K562 (cell line): ENCODE measurements at regions not wholly inside any gene's neighbourhood (a gene's known extent, or its start where the extent isn't known, plus 50 kb on each side); places are given as distances from the start of the nearest gene placed in this dataset.

Experiments used
- POLR2AphosphoS2 ChIP-seq: IDR thresholded peaks from 2 replicates; pipeline ENCODE4 v1.6.1; 2012; ENCODE audit warnings: low read length, improper control_type of control experiment
- RFX5 ChIP-seq: IDR thresholded peaks from 2 replicates; pipeline ENCODE4 v1.6.1; 2011; ENCODE audit warnings: low read depth, mild to moderate bottlenecking, improper control_type of control experiment, low read length
- SMARCE1 ChIP-seq: fragments of 450-650 bp; IDR thresholded peaks from 2 replicates; pipeline ENCODE4 v1.7.1; 2016; ENCODE audit warnings: mild to moderate bottlenecking
- ZNF274 ChIP-seq: IDR thresholded peaks from 2 replicates; pipeline ENCODE4 v1.6.1; 2011; ENCODE audit warnings: low read depth, mild to moderate bottlenecking, low read length, moderate library complexity, borderline replicate concordance
- ZNF589 ChIP-seq: fragments of 200-800 bp; sonication (Bioruptor generic); IDR thresholded peaks from 2 replicates; pipeline ENCODE4 v1.6.1; 2016; ENCODE audit warnings: low read depth, missing genetic modification characterization, missing compliant biosample characterization
- TF ChIP-seq, protein P1 (sequence below): fragments of 250-450 bp; sonication (Bioruptor Pico); IDR thresholded peaks from 2 replicates; pipeline ENCODE4 v1.5.0; 2020; ENCODE audit warnings: mild to moderate bottlenecking, borderline replicate concordance
- TF ChIP-seq, protein P2 (sequence below), 3 experiments: IDR thresholded peaks in 2 of 3; conservative IDR thresholded peaks in 1 of 3; 2 replicates each; pipeline ENCODE4 v1.5.1; 2011 to 2012; ENCODE audit warnings: low read length in 3 of 3, mild to moderate bottlenecking in 3 of 3, control low read depth in 2 of 3, improper control_type of control experiment in 1 of 3, inconsistent platforms in 1 of 3, low read depth in 1 of 3, mixed read lengths in 1 of 3, moderate library complexity in 1 of 3; ENCODE audit not compliant: insufficient read depth in 2 of 3

DNA sequence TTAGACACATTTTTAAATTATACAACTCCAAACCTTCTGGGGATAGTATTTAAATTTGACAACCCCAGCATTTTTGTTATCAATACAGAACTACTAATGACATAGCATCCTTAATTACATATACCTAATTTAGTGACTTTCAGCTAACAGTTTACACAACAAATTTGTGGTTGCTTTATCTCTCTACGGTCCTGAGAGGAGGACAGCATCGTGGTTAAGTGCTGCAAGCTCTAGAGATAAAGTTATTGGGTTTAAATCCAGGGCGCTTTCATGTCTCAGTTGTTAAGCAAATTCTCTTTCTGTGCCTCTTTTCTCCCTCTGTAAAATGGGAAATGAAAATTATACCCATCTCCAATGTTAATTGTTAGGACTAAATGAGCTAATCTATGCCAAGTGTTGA, 129.3 kb downstream of the METTL4 start:
- TF ChIP-seq, protein P1, sequence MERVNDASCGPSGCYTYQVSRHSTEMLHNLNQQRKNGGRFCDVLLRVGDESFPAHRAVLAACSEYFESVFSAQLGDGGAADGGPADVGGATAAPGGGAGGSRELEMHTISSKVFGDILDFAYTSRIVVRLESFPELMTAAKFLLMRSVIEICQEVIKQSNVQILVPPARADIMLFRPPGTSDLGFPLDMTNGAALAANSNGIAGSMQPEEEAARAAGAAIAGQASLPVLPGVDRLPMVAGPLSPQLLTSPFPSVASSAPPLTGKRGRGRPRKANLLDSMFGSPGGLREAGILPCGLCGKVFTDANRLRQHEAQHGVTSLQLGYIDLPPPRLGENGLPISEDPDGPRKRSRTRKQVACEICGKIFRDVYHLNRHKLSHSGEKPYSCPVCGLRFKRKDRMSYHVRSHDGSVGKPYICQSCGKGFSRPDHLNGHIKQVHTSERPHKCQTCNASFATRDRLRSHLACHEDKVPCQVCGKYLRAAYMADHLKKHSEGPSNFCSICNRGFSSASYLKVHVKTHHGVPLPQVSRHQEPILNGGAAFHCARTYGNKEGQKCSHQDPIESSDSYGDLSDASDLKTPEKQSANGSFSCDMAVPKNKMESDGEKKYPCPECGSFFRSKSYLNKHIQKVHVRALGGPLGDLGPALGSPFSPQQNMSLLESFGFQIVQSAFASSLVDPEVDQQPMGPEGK (CRISPR knock-in tag), result no peak
- no peak for TF ChIP-seq POLR2AphosphoS2
- no peak for TF ChIP-seq ZNF589 (CRISPR knock-in tag)
- TF ChIP-seq, protein P2, sequence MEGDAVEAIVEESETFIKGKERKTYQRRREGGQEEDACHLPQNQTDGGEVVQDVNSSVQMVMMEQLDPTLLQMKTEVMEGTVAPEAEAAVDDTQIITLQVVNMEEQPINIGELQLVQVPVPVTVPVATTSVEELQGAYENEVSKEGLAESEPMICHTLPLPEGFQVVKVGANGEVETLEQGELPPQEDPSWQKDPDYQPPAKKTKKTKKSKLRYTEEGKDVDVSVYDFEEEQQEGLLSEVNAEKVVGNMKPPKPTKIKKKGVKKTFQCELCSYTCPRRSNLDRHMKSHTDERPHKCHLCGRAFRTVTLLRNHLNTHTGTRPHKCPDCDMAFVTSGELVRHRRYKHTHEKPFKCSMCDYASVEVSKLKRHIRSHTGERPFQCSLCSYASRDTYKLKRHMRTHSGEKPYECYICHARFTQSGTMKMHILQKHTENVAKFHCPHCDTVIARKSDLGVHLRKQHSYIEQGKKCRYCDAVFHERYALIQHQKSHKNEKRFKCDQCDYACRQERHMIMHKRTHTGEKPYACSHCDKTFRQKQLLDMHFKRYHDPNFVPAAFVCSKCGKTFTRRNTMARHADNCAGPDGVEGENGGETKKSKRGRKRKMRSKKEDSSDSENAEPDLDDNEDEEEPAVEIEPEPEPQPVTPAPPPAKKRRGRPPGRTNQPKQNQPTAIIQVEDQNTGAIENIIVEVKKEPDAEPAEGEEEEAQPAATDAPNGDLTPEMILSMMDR (IDR thresholded peaks at IDR 0.05 in 2 of 3, conservative IDR thresholded peaks at IDR 0.05 in 1 of 3; ENCODE audit: insufficient read depth in 2 of 3, low read depth in 1 of 3, low read length in 3 of 3), result no peak
- no peak for TF ChIP-seq ZNF274
- TF ChIP-seq SMARCE1, result no peak
- TF ChIP-seq RFX5, result no peak
